ENCODE measurements at regions not wholly inside any gene's neighbourhood (a gene's known extent, or its start where the extent isn't known, plus 50 kb on each side); places are given as distances from the start of the nearest gene placed in this dataset.

DNA sequence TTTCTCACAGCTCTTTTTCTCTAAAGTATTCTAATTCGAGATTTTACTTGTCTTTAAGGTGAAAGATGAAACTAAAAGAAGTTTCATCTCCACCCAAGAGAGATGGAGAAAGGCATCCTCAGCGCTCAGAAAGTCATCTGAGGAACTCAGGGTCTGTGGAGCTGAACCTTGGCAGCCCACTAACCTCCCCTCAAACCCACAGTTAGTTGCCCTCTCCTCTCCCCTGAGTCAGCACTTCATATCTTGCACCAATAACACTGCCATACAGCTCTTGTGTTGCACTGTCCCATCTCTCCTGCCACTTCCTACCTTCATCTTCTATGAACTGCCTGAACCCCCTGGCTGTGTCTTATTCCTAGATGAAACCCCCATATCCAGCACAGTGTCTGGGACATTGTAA lies 184.8 kb downstream of the RAB28 start:
- DNase-seq, result no peak
- in situ Hi-C loops (cut with HindIII; ENCODE audit: low pct_ligation_motif_present, low sequenced_read_pairs), result no loop called here
- H3K27me3 ChIP-seq (replicated peaks), result no peaks in the 10 kb centered on the region
- TF ChIP-seq, protein P1, sequence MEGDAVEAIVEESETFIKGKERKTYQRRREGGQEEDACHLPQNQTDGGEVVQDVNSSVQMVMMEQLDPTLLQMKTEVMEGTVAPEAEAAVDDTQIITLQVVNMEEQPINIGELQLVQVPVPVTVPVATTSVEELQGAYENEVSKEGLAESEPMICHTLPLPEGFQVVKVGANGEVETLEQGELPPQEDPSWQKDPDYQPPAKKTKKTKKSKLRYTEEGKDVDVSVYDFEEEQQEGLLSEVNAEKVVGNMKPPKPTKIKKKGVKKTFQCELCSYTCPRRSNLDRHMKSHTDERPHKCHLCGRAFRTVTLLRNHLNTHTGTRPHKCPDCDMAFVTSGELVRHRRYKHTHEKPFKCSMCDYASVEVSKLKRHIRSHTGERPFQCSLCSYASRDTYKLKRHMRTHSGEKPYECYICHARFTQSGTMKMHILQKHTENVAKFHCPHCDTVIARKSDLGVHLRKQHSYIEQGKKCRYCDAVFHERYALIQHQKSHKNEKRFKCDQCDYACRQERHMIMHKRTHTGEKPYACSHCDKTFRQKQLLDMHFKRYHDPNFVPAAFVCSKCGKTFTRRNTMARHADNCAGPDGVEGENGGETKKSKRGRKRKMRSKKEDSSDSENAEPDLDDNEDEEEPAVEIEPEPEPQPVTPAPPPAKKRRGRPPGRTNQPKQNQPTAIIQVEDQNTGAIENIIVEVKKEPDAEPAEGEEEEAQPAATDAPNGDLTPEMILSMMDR (IDR thresholded peaks at IDR 0.05; ENCODE audit: low read depth, low read length, missing control alignments), result no peak
- H3K36me3 ChIP-seq (replicated peaks), result no peaks in the 10 kb centered on the region
- no peak overlapping the region for H3K4me3 ChIP-seq (ENCODE audit: low read depth, low read length)
- H3K27ac ChIP-seq, result no peak overlapping the region

DNA sequence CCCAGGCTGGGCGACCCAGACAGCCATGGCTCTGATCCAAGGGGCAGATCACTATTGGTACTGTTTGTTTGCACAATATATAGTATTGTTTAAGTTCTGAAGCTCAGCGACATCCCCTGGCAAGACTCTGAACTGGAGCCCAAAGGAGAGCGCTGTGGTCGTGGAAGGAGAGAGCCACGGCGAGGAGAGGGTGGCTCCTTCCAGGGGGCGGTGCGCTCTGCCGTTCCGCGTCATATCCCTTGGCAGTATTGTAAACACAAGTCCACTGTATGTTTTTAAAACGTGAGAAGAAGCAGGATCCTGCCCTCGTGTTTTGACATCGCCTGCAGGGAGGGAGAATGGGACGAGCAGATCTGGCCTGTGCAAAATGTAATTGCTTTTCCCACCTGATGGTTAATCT lies 185.5 kb downstream of the RAB28 start:
- Histone ChIP-seq H3K36me3 (replicated peaks) (no peaks in the 10 kb centered on the region), H3K4me3 (ENCODE audit: low read depth, low read length) (no peak overlapping the region), H3K27me3 (replicated peaks) (no peaks in the 10 kb centered on the region), H3K27ac (no peak overlapping the region)
- in situ Hi-C loops (cut with HindIII; ENCODE audit: low pct_ligation_motif_present, low sequenced_read_pairs), result no loop called here
- TF ChIP-seq, protein P1 (IDR thresholded peaks at IDR 0.05; ENCODE audit: low read depth, low read length, missing control alignments), result no peak
- DNase-seq, result no peak

DNA sequence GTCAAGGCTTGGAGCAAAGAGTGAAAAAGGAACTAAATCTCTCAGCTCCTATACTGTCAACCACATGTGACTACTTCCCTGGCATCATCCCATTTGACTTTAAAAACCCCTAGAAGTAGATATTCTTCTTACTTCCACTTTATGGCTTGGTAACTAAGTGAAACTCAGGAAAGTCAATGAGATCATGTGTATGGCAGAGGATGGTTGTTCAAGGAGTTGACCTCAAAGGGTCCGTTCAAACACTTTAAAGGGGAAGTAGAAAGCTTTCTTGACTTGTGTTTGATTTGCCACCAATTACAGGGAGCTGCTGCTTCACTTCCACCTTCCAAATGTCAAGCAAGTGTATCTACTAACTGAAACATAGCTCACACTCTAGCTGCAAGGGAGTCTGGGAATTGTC lies 187.2 kb downstream of the RAB28 start:
- Histone ChIP-seq H3K27ac (no peak overlapping the region), H3K4me3 (ENCODE audit: low read depth, low read length) (no peak overlapping the region), H3K27me3 (replicated peaks) (no peaks in the 10 kb centered on the region), H3K36me3 (replicated peaks) (no peaks in the 10 kb centered on the region)
- TF ChIP-seq, protein P1 (IDR thresholded peaks at IDR 0.05; ENCODE audit: low read depth, low read length, missing control alignments), result no peak
- no peak for DNase-seq
- in situ Hi-C loops (cut with HindIII; ENCODE audit: low pct_ligation_motif_present, low sequenced_read_pairs), result no loop called here

DNA sequence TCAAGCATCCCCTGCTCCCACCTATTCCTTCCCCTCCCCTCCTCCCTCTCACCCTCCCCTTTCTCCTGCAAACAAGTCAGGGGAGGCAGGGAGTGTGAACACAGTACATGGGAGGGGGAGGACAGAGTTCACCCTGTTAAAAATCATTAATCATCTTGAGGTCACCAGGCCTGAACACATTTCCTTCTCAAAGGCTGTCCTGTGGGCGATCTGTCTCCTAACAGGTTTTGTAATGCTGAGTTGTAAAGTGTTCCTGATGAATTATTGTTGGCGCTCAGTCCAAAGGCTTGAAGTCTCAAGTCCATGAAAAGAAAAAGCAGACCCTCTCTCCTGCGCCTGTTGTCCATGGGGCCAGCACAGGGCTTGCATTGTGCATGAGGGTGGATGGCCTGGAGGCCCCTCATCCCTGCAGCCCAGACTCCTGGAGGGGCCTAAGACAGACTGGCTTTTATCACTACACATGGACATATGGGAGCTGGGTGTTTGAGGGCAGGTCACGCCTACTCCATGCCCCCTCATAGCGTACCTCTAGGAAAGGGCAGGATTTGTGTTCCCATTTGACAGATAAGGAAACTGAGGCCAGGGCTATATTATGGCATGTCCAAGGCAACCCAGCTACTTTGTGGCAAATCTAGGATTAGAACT lies 189.1 kb downstream of the RAB28 start:
- no peak overlapping the region for H3K27ac ChIP-seq
- TF ChIP-seq, protein P1 (IDR thresholded peaks at IDR 0.05; ENCODE audit: low read depth, low read length, missing control alignments), result no peak
- DNase-seq, result no peak
- H3K27me3 ChIP-seq (replicated peaks), result no peaks in the 10 kb centered on the region
- in situ Hi-C loops (cut with HindIII; ENCODE audit: low pct_ligation_motif_present, low sequenced_read_pairs), result no loop called here
- H3K4me3 ChIP-seq (ENCODE audit: low read depth, low read length), result no peak overlapping the region
- H3K36me3 ChIP-seq (replicated peaks), result no peaks in the 10 kb centered on the region

DNA sequence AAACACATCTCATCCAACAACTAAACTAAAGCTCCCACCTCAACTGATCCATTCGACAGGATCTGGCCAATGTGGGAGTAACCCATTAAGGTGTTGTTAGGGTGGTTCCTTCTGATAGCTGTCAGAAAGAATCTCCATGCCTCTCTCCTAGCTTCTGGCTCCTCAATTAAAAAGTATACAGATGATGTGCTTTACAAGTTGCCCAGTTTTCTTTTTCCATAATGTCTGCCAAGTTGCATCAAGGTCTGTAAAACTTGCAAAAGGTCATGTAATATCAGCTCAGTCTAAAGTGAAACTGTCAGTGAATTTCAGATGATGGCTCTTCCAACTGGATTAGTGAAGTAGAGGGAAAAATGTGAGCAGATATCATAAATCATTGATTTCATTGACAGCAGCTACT lies 191.8 kb downstream of the RAB28 start:
- TF ChIP-seq, protein P1 (IDR thresholded peaks at IDR 0.05; ENCODE audit: low read depth, low read length, missing control alignments), result no peak
- Histone ChIP-seq H3K4me3 (ENCODE audit: low read depth, low read length) (no peak overlapping the region), H3K27me3 (replicated peaks) (no peaks in the 10 kb centered on the region), H3K27ac (no peak overlapping the region), H3K36me3 (replicated peaks) (no peaks in the 10 kb centered on the region)
- in situ Hi-C loops (cut with HindIII; ENCODE audit: low pct_ligation_motif_present, low sequenced_read_pairs), result no loop called here
- DNase-seq, result no peak

DNA sequence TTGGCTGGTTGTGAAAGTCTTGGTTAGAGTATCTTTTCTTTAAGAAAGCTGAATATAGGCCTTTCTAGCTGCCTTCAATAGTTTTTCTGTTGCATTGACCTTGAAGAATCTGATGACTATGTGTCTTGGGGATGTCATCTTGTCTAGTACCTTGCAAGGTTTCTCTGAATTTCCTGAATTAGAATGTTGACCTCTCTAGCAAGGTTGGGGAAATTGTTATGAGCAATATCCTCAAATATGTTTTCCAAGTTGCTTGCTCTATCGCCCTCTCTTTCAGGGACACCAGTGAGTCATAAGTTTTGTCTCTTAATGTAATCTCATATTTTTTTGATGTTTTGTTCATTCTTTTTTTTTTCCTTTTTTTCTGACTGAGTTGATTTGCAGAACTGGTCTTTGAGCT lies 194.7 kb downstream of the RAB28 start:
- no peak overlapping the region for H3K4me3 ChIP-seq (ENCODE audit: low read depth, low read length)
- TF ChIP-seq, protein P1 (IDR thresholded peaks at IDR 0.05; ENCODE audit: low read depth, low read length, missing control alignments), result no peak
- peak overlapping the region; percentile 35 for H3K27ac ChIP-seq
- DNase-seq, result peak; percentile 69
- in situ Hi-C loops (cut with HindIII; ENCODE audit: low pct_ligation_motif_present, low sequenced_read_pairs), result no loop called here
- H3K36me3 ChIP-seq (replicated peaks), result no peaks in the 10 kb centered on the region
- no peaks in the 10 kb centered on the region for H3K27me3 ChIP-seq (replicated peaks)
